ENCODE measurements at regions not wholly inside any gene's neighbourhood (a gene's known extent, or its start where the extent isn't known, plus 50 kb on each side); places are given as distances from the start of the nearest gene placed in this dataset.

DNA sequence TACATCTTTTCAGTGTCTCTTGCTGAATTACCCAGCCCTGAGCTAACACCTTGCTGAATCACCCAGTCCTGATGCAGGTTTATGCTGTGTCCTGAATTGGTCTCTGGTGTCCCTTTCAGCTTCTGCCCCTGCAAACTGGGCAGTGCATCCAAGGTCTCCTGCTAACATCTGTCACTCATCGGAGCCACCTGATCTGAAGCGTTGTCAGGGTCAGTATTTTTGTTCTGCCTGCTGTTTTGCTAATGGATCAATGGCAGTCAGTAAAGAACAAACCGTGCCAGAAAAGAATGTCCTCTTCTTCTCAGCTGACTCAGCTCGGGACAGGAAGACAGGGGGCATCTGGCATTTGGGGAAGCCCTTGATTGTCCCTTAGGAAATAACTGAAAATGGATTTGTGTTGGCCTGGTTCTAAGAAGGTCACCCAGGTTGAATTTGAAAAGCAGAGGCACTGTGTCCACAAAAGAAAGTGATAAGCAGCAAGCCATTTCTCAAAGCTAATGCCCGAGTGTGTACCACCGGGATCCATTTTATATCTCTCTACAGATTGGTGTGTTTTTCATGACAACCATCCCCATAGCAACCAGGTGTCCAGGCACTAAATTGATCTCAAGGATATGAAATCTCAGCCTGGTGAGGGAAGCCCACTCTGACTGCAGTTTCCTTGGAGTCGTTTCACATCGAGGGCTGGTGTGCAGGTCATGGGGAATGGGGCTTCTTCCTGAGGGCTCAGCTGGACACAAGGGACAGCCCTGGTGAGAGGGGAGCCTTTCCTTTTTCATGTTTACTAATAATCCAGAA is 109.7 kb upstream of the IRF2BP2 start (continued):
- TF ChIP-seq, protein P1, sequence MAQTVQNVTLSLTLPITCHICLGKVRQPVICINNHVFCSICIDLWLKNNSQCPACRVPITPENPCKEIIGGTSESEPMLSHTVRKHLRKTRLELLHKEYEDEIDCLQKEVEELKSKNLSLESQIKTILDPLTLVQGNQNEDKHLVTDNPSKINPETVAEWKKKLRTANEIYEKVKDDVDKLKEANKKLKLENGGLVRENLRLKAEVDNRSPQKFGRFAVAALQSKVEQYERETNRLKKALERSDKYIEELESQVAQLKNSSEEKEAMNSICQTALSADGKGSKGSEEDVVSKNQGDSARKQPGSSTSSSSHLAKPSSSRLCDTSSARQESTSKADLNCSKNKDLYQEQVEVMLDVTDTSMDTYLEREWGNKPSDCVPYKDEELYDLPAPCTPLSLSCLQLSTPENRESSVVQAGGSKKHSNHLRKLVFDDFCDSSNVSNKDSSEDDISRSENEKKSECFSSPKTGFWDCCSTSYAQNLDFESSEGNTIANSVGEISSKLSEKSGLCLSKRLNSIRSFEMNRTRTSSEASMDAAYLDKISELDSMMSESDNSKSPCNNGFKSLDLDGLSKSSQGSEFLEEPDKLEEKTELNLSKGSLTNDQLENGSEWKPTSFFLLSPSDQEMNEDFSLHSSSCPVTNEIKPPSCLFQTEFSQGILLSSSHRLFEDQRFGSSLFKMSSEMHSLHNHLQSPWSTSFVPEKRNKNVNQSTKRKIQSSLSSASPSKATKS (CRISPR knock-in tag; IDR thresholded peaks at IDR 0.05): no peak
- no peak for TF ChIP-seq SMAD9 (CRISPR knock-in tag; IDR thresholded peaks at IDR 0.05)
- no peak for TF ChIP-seq ZNF577 (CRISPR knock-in tag; IDR thresholded peaks at IDR 0.05; ENCODE audit: borderline replicate concordance, low read depth)
- TF ChIP-seq HMG20A (CRISPR knock-in tag; IDR thresholded peaks at IDR 0.05; ENCODE audit: borderline replicate concordance): no peak; the same call in none of the 2 replicates
- TF ChIP-seq ZNF33A (CRISPR knock-in tag; IDR thresholded peaks at IDR 0.05; ENCODE audit: borderline replicate concordance): no peak
- no peak for TF ChIP-seq ZNF709 (CRISPR knock-in tag; IDR thresholded peaks at IDR 0.05)
- TF ChIP-seq ZFP91 (CRISPR knock-in tag; IDR thresholded peaks at IDR 0.05; ENCODE audit: borderline replicate concordance): 0 out of 2 replicates have a peak, but pooled peaks have one; percentile 18
- no peak for TF ChIP-seq SMAD1 (CRISPR knock-in tag; IDR thresholded peaks at IDR 0.05; ENCODE audit: borderline replicate concordance, low read depth)
- TF ChIP-seq MED13 (CRISPR knock-in tag; IDR thresholded peaks at IDR 0.05): peak; percentile 45; the same call in 1 of the 2 replicates
- TF ChIP-seq RBFOX2 (IDR thresholded peaks at IDR 0.05; ENCODE audit: low read depth, low read length): peak; percentile 51; the same call in 1 of the 2 replicates
- peak; percentile 22 for TF ChIP-seq SKI (IDR thresholded peaks at IDR 0.05; ENCODE audit: partially characterized antibody)
- peak; percentile 64; the same call in 1 of the 2 replicates for TF ChIP-seq ZNF557 (CRISPR knock-in tag; IDR thresholded peaks at IDR 0.05)
- no peak; the same call in 1 of the 2 replicates for TF ChIP-seq TSC22D2 (CRISPR knock-in tag; IDR thresholded peaks at IDR 0.05; ENCODE audit: borderline replicate concordance)
- TF ChIP-seq, protein P2, sequence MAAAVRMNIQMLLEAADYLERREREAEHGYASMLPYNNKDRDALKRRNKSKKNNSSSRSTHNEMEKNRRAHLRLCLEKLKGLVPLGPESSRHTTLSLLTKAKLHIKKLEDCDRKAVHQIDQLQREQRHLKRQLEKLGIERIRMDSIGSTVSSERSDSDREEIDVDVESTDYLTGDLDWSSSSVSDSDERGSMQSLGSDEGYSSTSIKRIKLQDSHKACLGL (CRISPR knock-in tag; IDR thresholded peaks at IDR 0.05): no peak
- no peak for TF ChIP-seq NBN (conservative IDR thresholded peaks at IDR 0.05)
- TF ChIP-seq, protein P3, sequence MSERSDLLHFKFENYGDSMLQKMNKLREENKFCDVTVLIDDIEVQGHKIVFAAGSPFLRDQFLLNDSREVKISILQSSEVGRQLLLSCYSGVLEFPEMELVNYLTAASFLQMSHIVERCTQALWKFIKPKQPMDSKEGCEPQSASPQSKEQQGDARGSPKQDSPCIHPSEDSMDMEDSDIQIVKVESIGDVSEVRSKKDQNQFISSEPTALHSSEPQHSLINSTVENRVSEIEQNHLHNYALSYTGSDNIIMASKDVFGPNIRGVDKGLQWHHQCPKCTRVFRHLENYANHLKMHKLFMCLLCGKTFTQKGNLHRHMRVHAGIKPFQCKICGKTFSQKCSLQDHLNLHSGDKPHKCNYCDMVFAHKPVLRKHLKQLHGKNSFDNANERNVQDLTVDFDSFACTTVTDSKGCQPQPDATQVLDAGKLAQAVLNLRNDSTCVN (CRISPR knock-in tag; IDR thresholded peaks at IDR 0.05; ENCODE audit: borderline replicate concordance): no peak
- TF ChIP-seq ZNF101 (CRISPR knock-in tag; IDR thresholded peaks at IDR 0.05; ENCODE audit: borderline replicate concordance, low read depth): no peak; the same call in 1 of the 2 replicates
- no peak for TF ChIP-seq ZNF563 (CRISPR knock-in tag; IDR thresholded peaks at IDR 0.05)
- TF ChIP-seq DMAP1 (CRISPR knock-in tag; IDR thresholded peaks at IDR 0.05): peak; percentile 45; the same call in 1 of the 2 replicates
- no peak for TF ChIP-seq ZNF260 (CRISPR knock-in tag; IDR thresholded peaks at IDR 0.05; ENCODE audit: borderline replicate concordance, low read depth)
- TF ChIP-seq TCF7L2 (IDR thresholded peaks at IDR 0.05; ENCODE audit: low read depth, low read length): no peak
- peak in 1 of 2 experiments; percentile 66; a peak in 1 of 4 replicates for TF ChIP-seq EP300 (IDR thresholded peaks at IDR 0.05; ENCODE audit: low read depth in 2 of 2, low read length in 2 of 2)
- peak; percentile 61; the same call in 1 of the 2 replicates for TF ChIP-seq EP300 (CRISPR knock-in tag; IDR thresholded peaks at IDR 0.05; ENCODE audit: borderline replicate concordance)
- no peak for TF ChIP-seq ZNF773 (CRISPR knock-in tag; IDR thresholded peaks at IDR 0.05; ENCODE audit: borderline replicate concordance)
- no peak for TF ChIP-seq AKAP8 (CRISPR knock-in tag; IDR thresholded peaks at IDR 0.05)
- TF ChIP-seq ATF1 (CRISPR knock-in tag; IDR thresholded peaks at IDR 0.05): peak; percentile 62; the same call in 1 of the 2 replicates
